CD4-positive, CD25-positive, alpha-beta regulatory T cell (primary cell): ENCODE measurements at regions not wholly inside any gene's neighbourhood (a gene's known extent, or its start where the extent isn't known, plus 50 kb on each side); places are given as distances from the start of the nearest gene placed in this dataset.
"Not testable (repeated sequence)": the region's sequence is repeated elsewhere in the genome, so short reads cannot be mapped to it uniquely, and the experiment has no call there.

ENCODE experiments used
- ATAC-seq, 2 donors: fragments of 150-1000 bp; cut with Tn5 transposase; one replicate each; pipeline ENCODE4 v1.10.0; 2021; ENCODE audit warnings: low read depth in 2 of 2, moderate number of reproducible peaks in 2 of 2, moderate library complexity in 1 of 2
- DNase-seq, 3 donors: peaks; one replicate each; pipeline versions ENCODE4 v3.0.0 to v3.0.0-alpha.2; 2012 to 2022; ENCODE audit warnings: mixed read lengths in 1 of 3
- H3K27ac ChIP-seq: one replicate; pipeline ENCODE4 v1.7.0; 2013; ENCODE audit warnings: mild to moderate bottlenecking, low read length; ENCODE audit not compliant: insufficient read depth, poor library complexity, severe bottlenecking
- H3K27me3 ChIP-seq: one replicate; pipeline ENCODE4 v1.7.0; 2013; ENCODE audit warnings: low read length; ENCODE audit not compliant: control insufficient read depth, insufficient read depth
- H3K36me3 ChIP-seq: one replicate; pipeline ENCODE4 v1.7.0; 2013; ENCODE audit warnings: mild to moderate bottlenecking, low read length, moderate library complexity; ENCODE audit not compliant: control insufficient read depth, insufficient read depth
- H3K4me1 ChIP-seq: 2 replicates; pipeline ENCODE4 v1.7.0; 2013; ENCODE audit warnings: mild to moderate bottlenecking, low read length; ENCODE audit not compliant: insufficient read depth, control insufficient read depth, poor library complexity, severe bottlenecking
- H3K4me3 ChIP-seq: one replicate; pipeline ENCODE4 v1.7.0; 2013; ENCODE audit warnings: low read depth, mild to moderate bottlenecking, low read length, moderate library complexity
- H3K9me3 ChIP-seq, 2 experiments: 1 replicate in 1 of 2; 2 replicates in 1 of 2; pipeline ENCODE4 v1.7.0; 2013; ENCODE audit warnings: low read length in 2 of 2, mild to moderate bottlenecking in 1 of 2, moderate library complexity in 1 of 2; ENCODE audit not compliant: control insufficient read depth in 2 of 2
- H3K27ac Mint-ChIP-seq, 3 donors: one replicate each; pipeline ENCODE4 v1.8.0; 2020 to 2022; ENCODE audit warnings: mild to moderate bottlenecking in 3 of 3, mixed read lengths in 3 of 3, moderate library complexity in 2 of 3
- H3K27me3 Mint-ChIP-seq: one replicate; pipeline ENCODE4 v1.8.0; 2022; ENCODE audit warnings: mild to moderate bottlenecking, mixed read lengths
- H3K36me3 Mint-ChIP-seq: one replicate; pipeline ENCODE4 v1.8.0; 2020; ENCODE audit warnings: mixed read lengths
- H3K4me1 Mint-ChIP-seq, 4 donors: one replicate each; pipeline ENCODE4 v1.8.0; 2020 to 2022; ENCODE audit warnings: mixed read lengths in 4 of 4, mild to moderate bottlenecking in 1 of 4
- H3K4me3 Mint-ChIP-seq, 4 donors: one replicate each; pipeline ENCODE4 v1.8.0; 2020 to 2022; ENCODE audit warnings: mild to moderate bottlenecking in 4 of 4, mixed read lengths in 4 of 4, moderate library complexity in 3 of 4
- H3K9me3 Mint-ChIP-seq, 7 donors: one replicate each; pipeline ENCODE4 v1.8.0; 2020 to 2022; ENCODE audit warnings: mixed read lengths in 7 of 7, mild to moderate bottlenecking in 3 of 7, moderate library complexity in 2 of 7

DNA sequence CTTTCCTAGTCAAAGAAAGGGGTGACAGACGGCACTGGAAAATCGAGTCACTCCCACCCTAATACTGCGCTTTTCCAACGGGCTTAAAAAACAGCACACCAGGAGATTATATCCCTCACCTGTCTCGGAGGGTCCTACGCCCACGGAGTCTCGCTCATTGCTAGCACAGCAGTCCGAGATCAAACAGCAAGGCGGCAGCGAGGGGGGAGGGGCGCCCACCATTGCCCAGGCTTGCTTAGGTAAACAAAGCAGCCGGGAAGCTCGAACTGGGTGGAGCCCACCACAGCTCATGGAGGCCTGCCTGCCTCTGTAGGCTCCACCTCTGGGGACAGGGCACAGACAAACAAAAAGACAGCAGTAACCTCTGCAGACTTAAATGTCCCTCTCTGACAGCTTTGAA is 280.7 kb downstream of the TFAP2A start:
- not testable (repeated sequence) for H3K27ac ChIP-seq, H3K36me3 ChIP-seq, H3K4me1 Mint-ChIP-seq, H3K27me3 ChIP-seq, ATAC-seq, H3K4me3 ChIP-seq, H3K27me3 Mint-ChIP-seq, H3K36me3 Mint-ChIP-seq, H3K4me3 Mint-ChIP-seq, H3K9me3 ChIP-seq, DNase-seq, H3K4me1 ChIP-seq
- Mint-ChIP-seq H3K27ac (peak overlapping the region in 1 of 3 donors; percentile 29), H3K9me3 (peaks cover 0 to 19% (median 0%) of the 10 kb centered on the region in 7 donors)

DNA sequence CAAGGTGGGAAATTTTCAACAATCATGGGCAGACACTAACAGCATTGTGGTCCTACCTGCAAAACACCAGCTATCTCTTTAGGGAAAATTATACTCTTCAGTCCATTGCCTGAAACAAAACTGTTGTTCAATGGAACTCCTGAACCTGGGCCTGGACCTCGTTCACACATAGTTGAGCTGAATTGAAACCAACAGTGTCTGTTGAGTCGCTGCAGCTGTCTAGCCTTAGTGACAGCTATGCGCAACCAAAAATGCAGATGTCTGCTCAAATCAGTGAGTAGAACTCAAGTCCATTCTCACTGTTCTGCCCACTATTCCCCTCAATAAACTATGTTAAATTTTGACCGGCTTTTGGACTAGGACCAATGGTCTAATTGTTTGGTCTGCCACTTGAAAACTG is 286.2 kb downstream of the TFAP2A start:
- ATAC-seq (no peak), DNase-seq (no peak)
- Histone ChIP-seq H3K27me3 (no peaks in the 10 kb centered on the region), H3K4me1 (no peaks in the 10 kb centered on the region), H3K4me3 (no peak overlapping the region), H3K9me3 (no peaks in the 10 kb centered on the region), H3K27ac (no peak overlapping the region), H3K36me3 (no peaks in the 10 kb centered on the region)
- H3K36me3 Mint-ChIP-seq = no peaks in the 10 kb centered on the region
- H3K27ac Mint-ChIP-seq = no peak overlapping the region
- no peaks in the 10 kb centered on the region for H3K4me1 Mint-ChIP-seq
- no peak overlapping the region for H3K4me3 Mint-ChIP-seq
- H3K9me3 Mint-ChIP-seq = peaks cover 0 to 11% (median 3%) of the 10 kb centered on the region in 7 donors
- H3K27me3 Mint-ChIP-seq = no peaks in the 10 kb centered on the region

DNA sequence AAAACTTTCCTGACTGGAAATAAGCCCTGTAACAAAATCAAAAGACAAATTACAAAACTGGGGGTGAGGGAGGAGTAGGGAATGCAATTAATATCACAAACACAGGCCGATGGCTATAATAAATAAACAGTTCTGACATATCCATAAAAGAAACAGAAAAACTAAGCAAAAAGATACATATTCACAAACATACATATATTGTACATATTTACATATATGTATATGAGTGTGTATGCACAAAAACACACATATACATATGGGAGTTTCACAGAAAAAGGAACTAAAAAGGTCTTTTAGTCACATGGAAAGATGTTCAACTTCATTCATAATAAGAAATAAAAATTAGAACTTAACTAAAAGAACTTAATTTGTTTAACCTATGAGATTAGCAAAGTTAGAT is 292.7 kb downstream of the TFAP2A start:
- Histone ChIP-seq H3K4me1 (no peaks in the 10 kb centered on the region), H3K27me3 (no peaks in the 10 kb centered on the region), H3K36me3 (no peaks in the 10 kb centered on the region), H3K4me3 (no peak overlapping the region), H3K27ac (no peak overlapping the region), H3K9me3 (no peaks in the 10 kb centered on the region)
- no peaks in the 10 kb centered on the region for H3K36me3 Mint-ChIP-seq
- no peaks in the 10 kb centered on the region for H3K27me3 Mint-ChIP-seq
- H3K9me3 Mint-ChIP-seq = peaks cover 0 to 9% (median 3%) of the 10 kb centered on the region in 7 donors
- DNase-seq = no peak
- no peaks in the 10 kb centered on the region for H3K4me1 Mint-ChIP-seq
- H3K4me3 Mint-ChIP-seq = no peak overlapping the region
- no peak overlapping the region for H3K27ac Mint-ChIP-seq
- no peak for ATAC-seq

DNA sequence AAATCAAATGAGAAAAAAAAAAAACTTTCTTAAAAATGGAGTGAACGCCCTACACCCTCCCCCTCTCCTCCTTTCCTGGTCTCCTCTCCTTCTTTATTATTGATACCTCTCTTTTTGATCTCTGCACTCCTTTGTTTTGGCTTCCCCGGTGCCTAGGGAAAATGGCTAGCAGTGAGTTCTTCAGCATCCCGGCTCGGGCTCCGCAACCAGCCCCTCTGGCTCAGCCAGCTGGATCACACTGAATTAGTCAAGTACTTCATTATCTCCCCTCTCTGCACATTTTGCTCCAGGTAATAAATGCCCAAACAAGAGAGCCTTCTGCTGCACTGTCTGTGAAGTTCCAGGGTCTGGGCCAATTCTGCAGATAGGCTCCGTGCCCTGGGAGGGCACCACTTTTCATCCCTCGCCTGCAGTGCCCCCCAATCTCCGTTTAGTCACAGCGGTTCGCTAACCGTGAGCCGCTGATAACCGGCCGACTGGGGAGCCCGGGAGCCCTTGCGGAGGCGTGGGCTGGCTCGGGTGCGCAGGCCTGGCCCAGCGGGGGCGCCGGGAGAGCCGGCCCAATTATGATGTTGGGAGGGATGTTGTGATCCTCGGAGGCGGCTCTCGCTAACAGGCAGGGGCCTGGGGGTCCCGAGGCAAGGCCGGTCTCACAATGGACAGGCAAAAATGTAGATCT is 301.9 kb downstream of the TFAP2A start:
- peaks cover 0 to 5% (median 0%) of the 10 kb centered on the region in 7 donors for H3K9me3 Mint-ChIP-seq
- Histone ChIP-seq H3K4me1 (no peaks in the 10 kb centered on the region), H3K4me3 (no peak overlapping the region), H3K27me3 (no peaks in the 10 kb centered on the region), H3K9me3 (no peaks in the 10 kb centered on the region), H3K27ac (no peak overlapping the region), H3K36me3 (no peaks in the 10 kb centered on the region)
- no peak overlapping the region for H3K27ac Mint-ChIP-seq
- no peaks in the 10 kb centered on the region for H3K4me1 Mint-ChIP-seq
- no peaks in the 10 kb centered on the region for H3K27me3 Mint-ChIP-seq
- H3K4me3 Mint-ChIP-seq = no peak overlapping the region
- ATAC-seq (no peak), DNase-seq (no peak)
- H3K36me3 Mint-ChIP-seq = no peaks in the 10 kb centered on the region

DNA sequence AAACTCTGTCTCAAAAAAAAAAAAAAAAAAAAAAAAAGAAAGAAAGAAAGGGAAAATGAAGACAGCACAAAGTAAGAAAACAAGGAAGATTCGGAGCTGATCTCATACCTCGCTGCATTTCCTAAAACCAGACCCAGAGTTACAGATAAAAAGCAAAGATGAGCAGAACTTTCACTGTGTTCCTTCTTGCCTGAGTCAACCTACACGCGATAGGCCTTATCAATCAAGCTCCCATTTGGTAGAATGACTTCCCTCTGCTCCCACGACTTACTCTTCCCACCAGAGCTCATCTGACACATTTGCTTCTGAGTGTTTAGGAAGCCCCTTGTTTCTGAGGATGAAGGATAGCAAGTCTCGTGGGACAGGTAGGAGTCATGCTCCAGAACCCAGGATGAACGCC is 302.9 kb downstream of the TFAP2A start:
- Histone ChIP-seq H3K36me3 (no peaks in the 10 kb centered on the region), H3K27me3 (no peaks in the 10 kb centered on the region), H3K4me1 (no peaks in the 10 kb centered on the region), H3K4me3 (no peak overlapping the region), H3K27ac (no peak overlapping the region), H3K9me3 (no peaks in the 10 kb centered on the region)
- ATAC-seq = no peak
- no peak overlapping the region for H3K4me3 Mint-ChIP-seq
- no peaks in the 10 kb centered on the region for H3K27me3 Mint-ChIP-seq
- H3K4me1 Mint-ChIP-seq = no peaks in the 10 kb centered on the region
- peaks cover 0 to 5% (median 0%) of the 10 kb centered on the region in 7 donors for H3K9me3 Mint-ChIP-seq
- DNase-seq = no peak
- no peaks in the 10 kb centered on the region for H3K36me3 Mint-ChIP-seq
- no peak overlapping the region for H3K27ac Mint-ChIP-seq

DNA sequence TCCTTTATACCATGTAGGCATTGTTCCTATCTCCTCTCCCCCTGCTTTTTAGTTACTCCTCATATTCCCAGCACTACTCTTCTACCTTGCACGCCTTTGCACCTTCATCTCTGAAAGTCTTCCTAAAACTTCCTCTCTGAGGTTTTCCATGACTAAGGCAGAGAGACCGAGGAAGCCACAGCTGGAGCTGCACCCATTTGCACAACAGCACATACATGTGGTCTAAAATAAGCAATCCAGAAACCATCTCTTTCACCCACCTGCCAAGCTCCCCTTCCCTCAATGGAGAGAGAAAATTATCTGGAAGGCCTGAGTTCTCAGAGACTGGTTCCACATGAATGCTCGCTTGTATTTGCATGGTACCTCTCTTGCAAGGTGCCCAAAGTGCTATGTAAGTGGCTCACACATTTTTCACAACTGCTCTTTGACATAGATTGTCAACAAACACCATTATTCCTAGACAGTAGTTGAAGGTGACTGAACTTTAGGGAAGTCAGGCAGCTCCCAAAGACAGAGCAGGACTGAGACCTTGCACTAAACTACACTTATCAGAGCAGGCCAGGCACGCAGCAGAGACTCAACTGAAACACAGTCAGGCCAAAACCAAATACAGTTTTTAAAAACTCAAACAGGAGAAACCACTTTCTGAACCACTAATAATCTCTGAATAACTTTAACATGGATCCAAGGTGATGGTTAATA is 313.2 kb downstream of the TFAP2A start:
- H3K27me3 Mint-ChIP-seq = no peaks in the 10 kb centered on the region
- no peaks in the 10 kb centered on the region for H3K4me1 ChIP-seq
- no peaks in the 10 kb centered on the region for H3K4me1 Mint-ChIP-seq
- H3K27ac ChIP-seq = no peak overlapping the region
- H3K36me3 ChIP-seq = no peaks in the 10 kb centered on the region
- H3K27me3 ChIP-seq = no peaks in the 10 kb centered on the region
- H3K9me3 Mint-ChIP-seq = peaks cover 0 to 8% (median 0%) of the 10 kb centered on the region in 7 donors
- no peak overlapping the region for H3K4me3 Mint-ChIP-seq
- peak overlapping the region in 1 of 3 donors; percentile 69 for H3K27ac Mint-ChIP-seq
- no peak for ATAC-seq
- no peak for DNase-seq
- no peaks in the 10 kb centered on the region for H3K9me3 ChIP-seq
- H3K36me3 Mint-ChIP-seq = no peaks in the 10 kb centered on the region
- H3K4me3 ChIP-seq = no peak overlapping the region

DNA sequence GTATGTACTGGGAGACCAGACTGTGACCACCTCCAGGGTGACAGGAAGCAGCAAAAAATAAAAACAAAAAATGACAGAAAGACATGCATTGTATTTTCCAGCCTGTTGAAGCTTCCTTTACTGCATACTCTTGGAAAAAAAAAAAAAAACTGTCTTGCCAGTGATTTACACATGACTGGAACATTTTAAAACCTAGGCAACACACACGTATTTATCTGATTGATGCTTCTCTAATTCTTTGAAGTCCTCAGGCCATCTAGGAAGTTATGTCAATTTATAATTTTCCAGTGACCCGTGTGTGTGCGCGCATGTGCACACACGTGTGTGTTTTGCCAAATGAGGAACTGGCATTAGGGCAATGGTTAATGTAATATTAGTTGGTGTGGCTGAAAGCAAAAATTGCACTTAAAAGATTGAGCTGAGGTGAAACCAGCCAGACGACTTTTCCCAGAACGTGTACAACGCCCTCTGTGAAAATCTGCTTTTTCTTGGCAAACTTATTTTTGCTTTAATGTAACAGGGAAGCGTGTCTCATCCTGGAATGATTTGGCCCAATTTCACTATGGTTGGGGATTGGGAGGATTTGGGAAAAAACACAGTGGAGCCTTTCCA is 315.2 kb downstream of the TFAP2A start:
- Mint-ChIP-seq H3K36me3 (no peaks in the 10 kb centered on the region), H3K27ac (no peak overlapping the region), H3K4me3 (no peak overlapping the region), H3K27me3 (no peaks in the 10 kb centered on the region), H3K4me1 (no peaks in the 10 kb centered on the region), H3K9me3 (peaks cover 0 to 8% (median 2%) of the 10 kb centered on the region in 7 donors)
- ATAC-seq (no peak), DNase-seq (no peak)
- Histone ChIP-seq H3K27me3 (no peaks in the 10 kb centered on the region), H3K4me1 (no peaks in the 10 kb centered on the region), H3K36me3 (no peaks in the 10 kb centered on the region), H3K9me3 (peaks cover 0 to 5% of the 10 kb centered on the region in 2 experiments), H3K27ac (no peak overlapping the region), H3K4me3 (no peak overlapping the region)
